DMS153 (cell line): ENCODE measurements at regions not wholly inside any gene's neighbourhood (a gene's known extent, or its start where the extent isn't known, plus 50 kb on each side); places are given as distances from the start of the nearest gene placed in this dataset.

Source experiments
- DNase-seq: peaks from one replicate; lab custom pipeline; 2025; lab: John Stamatoyannopoulos, UW

DNA sequence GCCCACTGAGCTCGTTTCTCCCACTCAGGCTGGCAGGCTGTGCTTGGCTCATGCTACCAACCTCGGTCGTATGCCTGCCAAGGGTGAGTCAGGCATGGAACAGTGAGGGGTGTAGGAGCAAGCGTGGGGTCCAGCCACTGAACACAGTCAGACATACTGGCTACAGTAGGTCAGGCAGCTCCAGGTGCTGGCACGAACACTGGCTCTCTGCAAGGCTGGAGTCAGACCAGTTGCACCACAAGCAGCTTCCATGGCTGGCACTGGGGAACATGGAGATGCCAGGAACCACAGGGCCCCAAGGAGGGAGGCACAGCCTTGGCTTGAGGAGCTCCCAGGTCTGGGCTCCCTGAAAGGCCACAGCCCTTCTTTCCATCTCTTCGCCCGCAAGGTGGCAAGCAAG is 410.7 kb upstream of the KIRREL3 start:
- no peak for DNase-seq

DNA sequence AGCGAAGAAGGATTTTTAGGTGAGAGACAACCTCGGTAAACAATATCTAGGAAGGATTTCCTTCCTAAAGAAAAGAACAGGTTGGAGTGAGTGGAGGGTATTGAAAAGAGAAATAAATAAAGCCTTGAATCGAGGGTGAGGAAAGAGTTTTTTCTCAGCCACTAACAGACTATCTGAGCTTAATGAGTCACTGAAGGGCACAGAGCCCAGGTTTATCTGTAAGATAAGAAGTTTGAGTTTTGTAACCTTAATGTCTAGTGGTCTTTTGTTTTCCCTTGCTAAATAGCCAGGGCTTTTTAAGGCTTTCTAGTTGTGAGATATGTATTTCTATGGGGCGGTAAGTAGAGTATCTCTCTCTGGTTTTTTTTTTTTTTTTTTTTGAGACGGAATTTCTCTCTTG is 394.5 kb upstream of the KIRREL3 start:
- no peak for DNase-seq

DNA sequence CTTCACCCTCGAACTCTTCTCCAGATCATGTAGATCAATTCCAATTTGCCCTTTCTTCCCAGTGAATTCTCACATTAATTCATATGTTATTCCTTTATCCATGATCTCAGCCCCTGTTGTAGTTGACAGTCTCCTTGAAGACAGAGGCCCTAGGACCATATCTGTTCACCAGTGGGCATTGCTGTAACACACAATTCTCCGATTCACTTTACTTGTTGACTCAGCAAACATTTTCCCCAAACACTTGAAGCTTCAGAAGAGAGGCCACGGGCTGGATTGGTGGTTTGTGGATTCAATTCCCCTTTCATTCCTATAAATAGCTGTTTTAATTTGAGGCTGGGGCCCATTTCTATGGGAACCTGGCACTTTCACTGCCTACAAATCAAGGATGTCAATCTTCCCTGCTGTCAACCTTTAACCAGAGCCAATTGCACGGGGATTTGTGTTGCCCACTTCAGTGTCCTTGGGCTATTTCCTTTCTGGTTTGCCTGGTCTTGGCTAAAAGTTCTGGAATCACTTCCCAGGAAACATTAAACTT is 393.0 kb upstream of the KIRREL3 start:
- no peak for DNase-seq

DNA sequence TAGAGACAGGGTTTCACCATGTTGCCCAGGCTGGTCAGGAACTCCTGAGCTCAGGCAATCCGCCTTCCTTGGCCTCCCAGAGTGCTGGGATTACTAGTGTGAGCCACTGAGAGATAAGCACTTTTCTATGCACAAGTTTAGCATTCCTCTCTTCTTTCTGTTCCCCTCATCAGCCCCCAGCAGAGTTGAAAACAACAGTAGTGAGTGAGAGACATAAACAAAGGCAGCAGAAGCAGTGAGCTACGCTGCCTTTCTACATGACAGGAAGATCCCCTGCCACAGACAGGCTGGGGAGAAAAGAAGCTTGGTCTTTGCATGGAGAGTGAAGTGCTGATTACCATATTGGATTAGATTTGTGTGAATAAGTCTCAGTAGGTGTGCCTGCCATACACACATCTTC is 392.0 kb upstream of the KIRREL3 start:
- DNase-seq, result no peak

DNA sequence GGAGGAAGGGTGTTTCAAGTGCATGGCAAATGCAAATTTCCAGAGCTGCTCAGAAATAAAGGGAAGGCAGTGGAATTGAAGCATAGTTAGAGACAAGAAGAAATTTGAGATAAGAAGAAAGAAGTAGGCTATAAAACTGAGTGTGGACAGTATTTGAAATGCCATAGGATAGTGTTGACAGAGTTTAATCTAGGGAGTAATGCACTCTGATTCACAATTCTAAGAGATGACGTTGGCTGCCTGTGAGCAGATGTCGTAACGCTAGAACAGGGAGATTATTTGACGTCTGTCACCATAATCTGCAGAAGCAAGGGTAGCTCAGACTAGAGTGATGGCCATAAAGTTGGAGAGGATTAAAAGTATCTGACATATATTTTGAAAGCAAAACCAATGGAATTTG is 389.9 kb upstream of the KIRREL3 start:
- no peak for DNase-seq

DNA sequence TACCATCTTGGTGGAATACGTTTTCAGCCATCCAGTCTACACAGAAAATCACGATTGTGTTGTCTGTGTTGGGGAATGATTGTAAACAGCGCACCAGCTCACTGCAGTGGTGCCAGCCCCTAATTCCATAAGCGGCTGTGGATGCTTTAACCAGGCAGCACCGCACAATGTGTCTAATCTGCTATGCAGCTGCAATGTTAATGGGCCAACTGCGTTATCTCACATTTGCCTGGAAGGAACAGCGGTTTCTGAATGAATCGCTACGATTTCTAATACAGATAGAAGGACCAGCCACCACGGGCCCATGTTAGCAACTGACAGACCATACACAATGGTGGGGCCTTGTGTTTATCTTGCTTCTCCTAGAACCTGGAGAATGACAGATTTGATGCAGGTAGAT is 384.5 kb upstream of the KIRREL3 start:
- DNase-seq, result no peak

DNA sequence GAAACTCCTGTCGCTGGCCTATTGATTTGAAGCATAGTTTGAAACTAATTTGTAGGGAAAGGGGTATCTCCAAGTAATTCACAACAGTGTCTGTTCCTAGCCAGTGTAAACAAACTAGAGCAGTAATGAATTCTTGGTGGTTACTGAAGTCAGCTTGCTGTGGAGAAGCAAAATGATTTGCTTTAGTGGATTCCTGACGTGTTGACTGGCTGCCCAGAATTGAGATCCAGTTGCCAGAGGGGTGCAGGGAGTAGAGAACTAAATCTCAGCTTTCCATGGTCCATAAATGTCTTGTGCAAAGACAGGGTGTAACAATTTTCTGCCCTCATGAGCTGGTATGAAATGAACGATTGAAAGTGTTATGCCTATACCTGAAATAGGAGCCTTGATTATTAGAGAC is 382.5 kb upstream of the KIRREL3 start:
- DNase-seq, result no peak

DNA sequence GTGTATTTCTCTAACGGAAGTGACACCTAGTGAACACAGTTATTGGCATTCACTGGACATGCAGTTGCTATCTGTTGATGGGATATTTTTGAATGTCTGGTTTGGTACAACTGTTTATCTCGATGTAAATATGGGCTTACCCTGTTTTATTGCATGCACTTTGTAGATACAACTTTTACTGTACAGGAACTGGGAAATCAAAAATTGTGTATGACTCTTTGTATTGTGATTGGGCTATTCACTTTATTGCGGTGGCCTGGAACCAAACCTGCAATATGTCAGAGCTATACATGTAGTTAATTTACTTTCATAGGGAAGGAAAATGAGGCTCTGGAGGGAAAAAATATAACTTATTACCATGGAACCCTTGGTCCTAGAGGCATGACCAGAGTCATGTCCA is 380.7 kb upstream of the KIRREL3 start:
- no peak for DNase-seq

DNA sequence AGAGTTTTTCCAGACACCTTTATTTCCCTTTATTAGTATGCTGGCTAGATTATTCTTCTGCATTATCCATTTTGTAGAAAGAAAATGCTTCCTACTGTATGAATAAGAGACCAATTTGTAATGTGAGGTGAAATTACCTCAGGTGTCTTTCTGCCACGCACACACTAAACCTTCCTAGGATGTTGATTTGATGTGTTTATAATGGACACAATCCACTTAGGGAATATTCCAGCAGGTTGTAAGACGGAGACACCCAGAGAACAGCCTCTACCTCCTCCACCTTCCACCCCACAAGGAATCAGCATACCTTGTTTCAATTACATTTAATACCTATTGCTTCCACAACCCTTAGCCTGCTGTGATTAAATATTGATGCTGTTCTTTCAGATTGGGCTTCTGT is 379.1 kb upstream of the KIRREL3 start:
- no peak for DNase-seq

DNA sequence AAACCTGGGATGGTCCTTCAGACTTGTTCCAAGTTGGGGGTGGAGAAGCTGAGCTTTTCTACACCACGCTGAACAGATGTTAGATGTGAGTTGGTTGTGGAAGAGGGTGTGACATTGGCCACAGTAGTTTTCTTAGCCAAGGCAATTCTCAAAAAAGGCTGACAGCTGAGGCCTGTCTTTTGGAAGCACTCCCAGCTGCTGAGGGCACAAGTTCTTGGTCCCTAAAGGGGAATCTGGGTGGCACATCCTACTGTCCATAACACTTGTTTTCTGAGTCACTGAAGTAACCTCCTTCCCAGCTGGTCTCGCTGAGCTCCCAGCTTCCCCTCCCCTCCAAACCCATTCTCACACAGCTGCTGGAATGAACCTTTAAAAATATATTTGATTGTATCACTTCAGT is 375.7 kb upstream of the KIRREL3 start:
- no peak for DNase-seq

DNA sequence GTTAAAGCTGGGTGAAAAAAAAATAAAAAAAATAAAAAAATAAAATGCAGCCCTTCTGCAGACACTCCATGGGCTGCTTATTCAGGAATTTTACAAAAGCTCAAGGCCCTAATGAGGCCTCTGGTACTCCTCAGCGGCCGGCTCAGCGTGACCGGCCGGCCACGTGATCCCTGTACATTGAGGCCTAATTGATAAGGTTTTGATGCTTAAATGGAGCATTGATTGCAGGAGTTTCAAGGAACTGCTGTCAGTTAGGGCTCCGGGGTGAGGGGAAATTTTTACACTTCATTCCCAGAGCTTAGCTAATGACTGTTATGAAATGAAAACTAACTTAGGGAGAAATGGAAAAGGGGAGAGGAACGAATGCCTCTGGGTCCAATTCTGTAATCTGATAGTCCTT is 368.8 kb upstream of the KIRREL3 start:
- DNase-seq, result no peak

DNA sequence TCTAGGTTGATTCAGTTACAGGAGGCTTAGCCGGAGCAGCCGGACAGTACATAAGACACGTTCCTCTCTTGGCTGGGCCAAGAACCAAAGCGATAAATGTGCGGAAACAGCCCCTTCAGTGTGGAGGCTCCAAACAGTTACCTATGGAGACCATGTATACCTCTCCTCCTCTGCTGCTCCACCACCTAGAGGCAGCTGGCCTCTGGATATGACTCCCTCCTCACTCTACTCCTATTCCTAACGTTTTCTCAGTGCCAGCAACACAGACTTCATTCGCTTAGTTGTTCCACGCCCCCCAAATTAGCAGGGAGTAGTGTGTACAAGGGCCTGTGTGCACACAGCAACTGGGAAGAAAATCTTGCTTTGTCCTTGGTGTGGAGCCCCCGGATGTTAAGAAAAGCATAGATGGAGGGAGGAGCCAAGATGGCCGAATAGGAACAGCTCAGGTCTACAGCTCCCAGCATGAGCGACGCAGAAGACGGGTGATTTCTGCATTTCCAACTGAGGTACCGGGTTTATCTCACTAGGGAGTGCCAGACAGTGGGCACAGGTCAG is 362.3 kb upstream of the KIRREL3 start:
- no peak for DNase-seq

DNA sequence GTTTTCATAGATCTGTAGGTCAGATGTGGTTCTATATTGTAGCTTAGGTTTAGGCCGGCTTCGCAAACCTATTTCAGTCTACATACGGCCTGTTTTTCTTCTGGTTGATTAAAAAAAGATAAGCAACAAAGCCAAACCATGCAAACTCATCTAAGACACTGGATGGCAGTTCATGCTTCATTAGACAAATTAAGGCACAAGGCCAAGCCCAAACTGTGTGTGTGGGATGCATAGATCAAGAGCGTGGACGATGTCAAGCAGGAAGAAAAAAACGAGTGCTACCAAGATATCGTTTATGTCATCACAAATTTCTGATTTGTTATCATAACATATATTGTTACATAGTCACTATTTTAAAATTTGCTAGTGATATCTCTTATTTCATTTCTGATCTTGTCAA is 357.6 kb upstream of the KIRREL3 start:
- no peak for DNase-seq

DNA sequence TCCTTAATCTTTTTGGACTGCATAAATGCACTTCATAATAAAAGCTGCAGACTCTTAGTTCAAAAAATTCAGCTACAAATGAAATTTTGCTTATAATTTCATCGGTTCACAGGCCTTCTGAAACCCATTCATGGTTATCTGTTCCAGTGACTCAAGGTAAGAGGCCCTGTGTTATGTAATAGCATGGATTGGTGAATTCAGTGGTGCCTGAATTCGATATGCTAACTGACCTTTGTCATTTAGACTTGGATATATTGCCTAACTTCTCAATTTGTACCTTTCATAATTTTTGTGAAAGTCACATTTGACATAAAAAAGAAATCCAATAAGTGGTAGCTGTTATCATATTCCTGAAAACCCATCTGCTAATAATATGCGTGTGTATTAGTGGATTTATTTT is 349.9 kb upstream of the KIRREL3 start:
- no peak for DNase-seq

DNA sequence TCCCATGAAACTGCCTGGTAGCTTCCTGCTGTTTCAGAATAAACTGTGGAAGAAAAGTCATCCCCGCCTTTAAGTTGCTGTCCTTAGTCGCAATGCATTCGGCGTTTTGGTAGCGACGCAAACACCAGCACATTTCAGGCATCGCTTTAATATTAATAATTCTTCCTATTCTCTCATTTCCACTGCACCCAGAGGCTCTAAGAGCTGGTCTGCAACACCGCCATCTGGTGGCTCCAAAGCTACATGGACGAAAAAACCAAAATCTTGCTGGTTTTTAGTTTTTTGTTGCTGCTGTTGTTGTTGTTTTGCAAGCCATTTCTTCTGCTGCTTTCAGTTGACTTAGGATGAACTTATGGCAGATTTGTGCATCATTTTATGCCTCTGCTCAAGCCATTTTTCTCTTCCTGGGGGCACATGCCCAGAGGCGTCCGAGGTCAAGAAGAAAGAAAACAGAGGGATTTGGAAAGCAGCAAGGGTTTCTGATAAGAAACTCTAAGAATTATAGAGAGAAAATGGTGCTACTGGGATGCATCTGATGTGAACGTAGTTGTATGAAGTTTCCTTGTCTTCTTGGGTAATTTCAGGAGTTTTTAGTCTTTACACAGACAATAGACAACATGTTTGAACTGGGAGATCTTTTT is 345.4 kb upstream of the KIRREL3 start:
- DNase-seq, result no peak

DNA sequence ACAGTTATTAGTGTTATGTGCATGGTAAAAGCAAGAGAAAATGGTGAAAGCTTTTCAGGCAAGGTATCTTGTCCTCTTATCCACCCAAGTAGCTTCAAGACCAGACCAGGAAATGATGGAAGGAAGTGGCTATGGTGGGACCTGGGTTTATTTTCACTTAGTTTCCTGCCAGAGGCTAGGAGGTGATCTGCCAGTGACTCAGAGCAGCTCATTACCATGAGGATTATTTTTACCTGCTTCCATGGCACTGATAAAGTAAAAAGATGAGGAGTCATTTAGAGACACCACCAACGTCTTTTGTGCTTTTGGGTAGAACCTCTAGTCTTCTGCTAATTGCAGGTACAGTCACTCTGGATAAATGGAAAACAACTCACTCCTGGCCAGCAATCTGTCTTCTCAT is 339.9 kb upstream of the KIRREL3 start:
- no peak for DNase-seq

DNA sequence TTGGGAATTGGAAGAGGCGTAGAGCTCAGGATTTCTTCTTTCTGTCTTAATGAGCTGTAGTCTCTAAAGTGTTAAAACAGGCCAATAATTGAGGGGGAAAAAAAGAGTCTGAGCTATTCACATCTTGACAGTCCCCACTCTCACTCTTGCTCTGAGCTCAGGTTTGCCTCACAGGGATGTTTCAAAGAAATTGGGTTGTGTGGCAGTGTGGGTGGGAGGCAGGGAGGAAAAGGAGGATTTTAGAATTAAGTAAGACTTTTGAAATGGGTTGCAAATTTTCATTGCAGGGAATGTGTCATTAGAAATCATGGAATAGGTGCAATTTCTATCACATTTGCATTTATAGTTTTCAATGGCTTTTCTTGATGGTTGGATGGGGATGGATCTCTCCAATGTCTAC is 338.8 kb upstream of the KIRREL3 start:
- no peak for DNase-seq

DNA sequence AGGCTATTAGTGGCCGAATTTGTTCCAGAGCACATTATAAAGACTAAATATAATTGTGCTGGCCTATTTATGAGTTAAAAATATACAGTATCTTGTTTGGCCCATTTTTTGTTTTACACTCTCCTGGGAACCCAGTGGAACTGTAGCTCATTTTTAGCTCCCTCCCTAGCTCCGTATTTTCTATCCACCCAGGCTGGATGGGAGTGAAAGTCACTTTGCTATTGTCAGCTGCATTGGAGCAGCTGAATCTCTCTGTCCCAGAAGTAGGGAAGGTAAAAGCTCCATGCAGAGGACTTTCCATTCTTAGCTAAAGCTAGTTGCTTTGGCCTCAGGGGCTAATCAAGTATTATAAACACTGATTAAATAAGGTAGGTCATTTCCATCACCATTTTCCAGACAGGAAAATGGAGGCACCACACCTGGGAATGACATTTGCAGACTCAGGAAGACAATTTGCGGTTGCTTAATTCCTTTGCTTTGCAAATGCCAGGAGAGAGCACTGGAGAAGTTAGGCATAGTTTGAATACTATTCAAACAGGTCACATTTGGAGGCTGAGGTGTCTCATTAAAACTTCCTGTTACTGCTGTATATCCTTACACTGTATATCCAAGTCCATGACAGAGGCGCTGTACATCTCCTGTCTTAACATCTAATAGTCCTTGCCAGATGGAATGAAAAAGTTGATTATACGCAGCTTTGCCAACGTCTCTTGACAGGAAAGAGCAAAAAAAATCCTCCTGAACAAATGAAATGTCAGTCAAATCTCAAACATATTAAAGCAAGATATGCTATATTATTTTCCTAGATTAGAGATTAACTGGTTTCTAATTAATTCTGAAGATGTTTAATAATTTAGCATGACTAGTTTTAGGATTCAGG is 338.1 kb upstream of the KIRREL3 start:
- DNase-seq, result no peak

DNA sequence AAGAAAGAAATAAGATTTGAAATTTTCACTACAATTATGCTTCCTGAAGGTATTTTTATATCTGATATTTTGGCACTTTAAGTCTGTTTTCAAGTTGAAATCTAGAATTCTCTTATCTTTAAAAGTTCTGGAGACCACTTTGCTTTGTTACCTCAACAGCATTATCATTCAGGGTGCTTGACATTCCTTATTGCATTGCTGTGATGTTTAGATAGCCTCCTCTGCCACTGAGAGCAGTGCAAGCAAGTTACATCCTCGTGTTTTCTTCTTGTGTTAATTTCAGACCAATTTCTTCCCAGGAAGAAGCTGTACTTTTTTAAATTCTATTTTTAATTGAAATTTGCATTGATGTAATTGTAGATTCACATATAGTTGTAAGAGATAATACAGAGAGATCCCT is 333.9 kb upstream of the KIRREL3 start:
- no peak for DNase-seq

DNA sequence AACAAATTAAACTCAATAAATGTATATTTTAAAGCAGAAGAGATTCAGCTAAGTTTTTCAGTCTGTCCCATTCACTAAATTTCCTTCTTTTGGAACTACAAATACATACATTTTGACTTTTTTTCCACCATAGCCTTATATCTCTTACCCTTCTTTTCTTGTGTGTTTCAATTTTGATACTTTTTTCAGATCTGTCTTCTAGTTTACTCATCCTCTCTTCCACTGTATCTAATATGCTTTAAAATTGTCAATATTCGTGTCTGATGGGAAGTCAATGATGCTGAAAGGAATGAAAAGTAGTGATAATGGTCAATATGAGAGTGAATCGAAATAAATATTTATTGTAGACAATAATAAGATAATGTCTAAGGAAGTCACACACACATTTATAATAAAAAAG is 332.3 kb upstream of the KIRREL3 start:
- DNase-seq, result no peak

DNA sequence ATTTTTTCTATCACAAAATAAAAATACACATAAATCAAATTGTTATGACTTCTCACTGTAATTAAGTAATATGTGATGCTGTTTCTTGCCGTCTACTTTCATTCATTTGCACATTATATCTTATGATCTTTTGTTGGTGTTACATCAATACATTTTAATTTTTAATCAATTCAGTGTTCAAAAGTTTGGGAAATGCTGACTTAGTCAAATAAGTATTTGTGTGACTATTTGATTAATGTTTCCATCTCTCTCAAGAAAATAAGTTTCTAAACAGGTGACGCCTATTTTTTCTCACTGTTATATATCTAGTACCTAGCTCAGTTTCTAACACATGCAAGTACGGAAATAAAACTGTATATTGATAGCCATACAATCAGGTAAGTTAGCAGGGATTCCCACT is 329.5 kb upstream of the KIRREL3 start:
- no peak for DNase-seq

DNA sequence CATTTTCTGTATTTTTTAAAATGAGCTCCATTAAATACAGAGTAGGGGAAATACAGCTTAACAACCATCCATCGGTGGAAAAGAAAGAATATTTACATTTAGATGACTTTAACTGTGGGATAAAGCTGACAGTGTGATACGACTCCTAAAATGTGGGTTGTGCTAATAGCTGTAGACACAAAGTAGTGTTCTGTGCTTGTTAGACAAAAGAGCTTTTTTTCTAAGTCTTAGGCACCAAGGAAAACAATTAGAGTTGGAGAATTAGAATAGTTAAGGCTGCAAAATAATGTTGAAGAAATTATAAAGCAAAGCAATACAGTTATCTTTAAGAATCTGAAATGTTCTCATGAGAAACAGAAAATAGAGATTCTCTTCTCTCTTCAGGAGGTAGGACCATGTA is 307.7 kb upstream of the KIRREL3 start:
- no peak for DNase-seq

DNA sequence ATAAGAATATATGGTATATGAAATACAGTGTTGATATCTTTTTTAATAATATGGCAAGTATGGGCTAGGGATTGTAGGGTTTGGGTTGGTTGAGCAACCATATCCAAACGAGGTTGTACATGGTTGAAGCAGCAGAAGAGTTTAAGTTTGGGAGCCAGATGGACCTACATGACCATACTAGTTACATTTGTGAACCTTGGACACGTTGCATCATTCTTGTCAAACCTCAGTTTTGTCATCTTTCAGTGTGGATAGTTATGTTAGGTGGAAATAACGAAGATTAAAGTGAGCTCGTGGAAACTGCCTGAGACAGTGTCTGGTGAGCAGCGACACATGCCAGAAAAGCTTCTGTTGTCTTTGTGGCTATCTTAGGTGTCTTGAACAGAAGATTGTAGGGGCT is 307.1 kb upstream of the KIRREL3 start:
- no peak for DNase-seq
